Activated B cell treated with CpG ODN at 0.5 μM for 24 hours (primary cell): ENCODE measurements at regions not wholly inside any gene's neighbourhood (a gene's known extent, or its start where the extent isn't known, plus 50 kb on each side); places are given as distances from the start of the nearest gene placed in this dataset.

Source experiments
- ATAC-seq: fragments of 200-7000 bp; cut with Tn5 transposase; one replicate; pipeline ENCODE4 v1.10.0; 2021; ENCODE audit warnings: low read depth, mild to moderate bottlenecking, moderate library complexity
- CTCF ChIA-PET: fragments of 350-600 bp; sonication (Branson Sonifier 250); formaldehyde crosslinking; loops from one replicate; lab custom pipeline; 2021; ENCODE audit warnings: antibody characterized with exemption; lab: Charles Lee
- POLR2A ChIA-PET: fragments of 350-600 bp; sonication (Branson Sonifier 250); formaldehyde crosslinking; loops from one replicate; lab custom pipeline; 2021; ENCODE audit warnings: antibody characterized with exemption; lab: Charles Lee
- DNase-seq: peaks from one replicate; pipeline ENCODE4 v3.0.0; 2022
- H3K27ac Mint-ChIP-seq: one replicate; pipeline ENCODE4 v1.8.0; 2020; ENCODE audit warnings: mixed read lengths
- H3K27me3 Mint-ChIP-seq: one replicate; pipeline ENCODE4 v1.8.0; 2021; ENCODE audit warnings: mixed read lengths
- H3K36me3 Mint-ChIP-seq: one replicate; pipeline ENCODE4 v1.8.0; 2021; ENCODE audit warnings: low read depth, mixed read lengths
- H3K4me1 Mint-ChIP-seq: one replicate; pipeline ENCODE4 v1.8.0; 2021; ENCODE audit warnings: mixed read lengths
- H3K4me3 Mint-ChIP-seq: one replicate; pipeline ENCODE4 v1.8.0; 2020; ENCODE audit warnings: mild to moderate bottlenecking, mixed read lengths
- H3K9me3 Mint-ChIP-seq: one replicate; pipeline ENCODE4 v1.8.0; 2020; ENCODE audit warnings: mixed read lengths
- intact Hi-C: fragments of 100-400 bp; cut with micrococcal nuclease; formaldehyde crosslinking; loops from one replicate; pipeline ENCODE4 v1.15.1; 2024
- TF ChIP-seq, protein P1 (sequence below): fragments of 200-600 bp; IDR thresholded peaks from one replicate; pipeline ENCODE4 v1.8.0; 2022; ENCODE audit warnings: antibody characterized with exemption, mild to moderate bottlenecking

DNA sequence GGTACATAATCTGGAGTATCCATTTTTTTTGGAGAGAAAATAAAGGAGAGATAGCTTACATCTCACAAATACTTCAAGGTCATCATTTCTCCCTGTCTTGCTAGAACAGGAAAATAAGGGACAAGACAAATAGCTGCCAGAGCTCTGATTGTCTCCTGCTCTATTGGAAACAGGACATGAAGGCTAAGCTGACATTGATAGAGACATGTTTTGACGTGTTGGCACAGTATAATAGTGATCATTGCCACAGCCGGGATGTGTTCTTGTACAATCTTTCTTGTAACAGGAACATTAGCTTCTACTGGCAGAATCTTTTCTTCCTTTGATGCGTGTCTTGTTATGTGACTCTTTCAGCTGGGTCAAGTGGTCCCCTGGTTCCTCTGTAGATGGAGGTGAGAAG is 279.3 kb upstream of the MTPN start:
- DNase-seq: no peak
- Mint-ChIP-seq H3K36me3 (no peaks in the 10 kb centered on the region), H3K4me3 (no peak overlapping the region), H3K9me3 (peaks cover 19% of the 10 kb centered on the region), H3K4me1 (no peaks in the 10 kb centered on the region), H3K27ac (no peak overlapping the region), H3K27me3 (no peaks in the 10 kb centered on the region)
- CTCF ChIA-PET: no interaction called here
- no peak for ATAC-seq
- POLR2A ChIA-PET: no interaction called here
- intact Hi-C loops: no loop called here
- TF ChIP-seq, protein P1, sequence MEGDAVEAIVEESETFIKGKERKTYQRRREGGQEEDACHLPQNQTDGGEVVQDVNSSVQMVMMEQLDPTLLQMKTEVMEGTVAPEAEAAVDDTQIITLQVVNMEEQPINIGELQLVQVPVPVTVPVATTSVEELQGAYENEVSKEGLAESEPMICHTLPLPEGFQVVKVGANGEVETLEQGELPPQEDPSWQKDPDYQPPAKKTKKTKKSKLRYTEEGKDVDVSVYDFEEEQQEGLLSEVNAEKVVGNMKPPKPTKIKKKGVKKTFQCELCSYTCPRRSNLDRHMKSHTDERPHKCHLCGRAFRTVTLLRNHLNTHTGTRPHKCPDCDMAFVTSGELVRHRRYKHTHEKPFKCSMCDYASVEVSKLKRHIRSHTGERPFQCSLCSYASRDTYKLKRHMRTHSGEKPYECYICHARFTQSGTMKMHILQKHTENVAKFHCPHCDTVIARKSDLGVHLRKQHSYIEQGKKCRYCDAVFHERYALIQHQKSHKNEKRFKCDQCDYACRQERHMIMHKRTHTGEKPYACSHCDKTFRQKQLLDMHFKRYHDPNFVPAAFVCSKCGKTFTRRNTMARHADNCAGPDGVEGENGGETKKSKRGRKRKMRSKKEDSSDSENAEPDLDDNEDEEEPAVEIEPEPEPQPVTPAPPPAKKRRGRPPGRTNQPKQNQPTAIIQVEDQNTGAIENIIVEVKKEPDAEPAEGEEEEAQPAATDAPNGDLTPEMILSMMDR: no peak

DNA sequence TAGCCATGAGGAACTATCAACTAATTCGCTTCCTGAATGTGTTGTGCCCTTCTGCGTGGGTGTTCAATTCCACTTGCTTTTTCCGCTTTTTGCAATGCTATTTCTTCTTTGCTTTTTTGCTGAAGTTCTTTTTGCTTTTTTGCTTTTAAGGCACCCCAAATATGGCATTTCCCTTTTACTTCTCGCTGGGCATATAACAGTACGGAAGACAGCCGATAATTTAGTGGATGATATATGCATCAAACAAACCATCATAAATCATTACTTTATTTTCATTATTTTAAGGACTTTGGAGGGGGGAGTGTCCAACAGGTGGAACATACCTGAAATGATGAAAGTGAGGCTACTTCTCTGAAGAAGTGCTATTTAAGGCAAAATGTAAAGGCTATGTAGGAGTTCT is 277.0 kb upstream of the MTPN start:
- Mint-ChIP-seq H3K4me3 (no peak overlapping the region), H3K4me1 (no peaks in the 10 kb centered on the region), H3K27ac (no peak overlapping the region), H3K36me3 (no peaks in the 10 kb centered on the region), H3K9me3 (peaks cover 3% of the 10 kb centered on the region), H3K27me3 (no peaks in the 10 kb centered on the region)
- DNase-seq (no peak), ATAC-seq (no peak)
- CTCF ChIA-PET: no interaction called here
- POLR2A ChIA-PET: no interaction called here
- intact Hi-C loops: no loop called here
- TF ChIP-seq, protein P1: no peak

DNA sequence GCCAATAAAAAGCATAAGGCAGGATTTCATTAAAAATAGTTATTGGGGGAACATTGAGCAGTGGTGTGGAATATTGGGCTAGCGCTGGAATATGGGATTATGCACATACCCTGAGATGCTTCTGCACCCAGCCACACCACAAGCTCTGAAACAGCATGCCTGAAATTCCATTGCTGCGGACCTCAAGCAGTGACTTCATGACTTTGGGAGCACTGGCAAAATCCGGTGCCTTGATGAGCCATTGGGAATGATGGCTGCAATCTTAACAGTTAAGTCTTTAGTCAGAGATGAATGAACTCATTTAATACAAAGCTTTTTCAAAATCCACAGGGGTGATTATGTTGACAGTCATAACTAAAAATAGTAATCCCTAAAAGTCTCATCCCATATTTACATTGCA is 274.7 kb upstream of the MTPN start:
- H3K27ac Mint-ChIP-seq: no peak overlapping the region
- CTCF ChIA-PET: no interaction called here
- intact Hi-C loops: no loop called here
- no peaks in the 10 kb centered on the region for H3K36me3 Mint-ChIP-seq
- DNase-seq (no peak), ATAC-seq (no peak)
- H3K9me3 Mint-ChIP-seq: peaks cover 3% of the 10 kb centered on the region
- POLR2A ChIA-PET: no interaction called here
- TF ChIP-seq, protein P1: no peak
- H3K4me1 Mint-ChIP-seq: no peaks in the 10 kb centered on the region
- H3K4me3 Mint-ChIP-seq: no peak overlapping the region
- no peaks in the 10 kb centered on the region for H3K27me3 Mint-ChIP-seq

DNA sequence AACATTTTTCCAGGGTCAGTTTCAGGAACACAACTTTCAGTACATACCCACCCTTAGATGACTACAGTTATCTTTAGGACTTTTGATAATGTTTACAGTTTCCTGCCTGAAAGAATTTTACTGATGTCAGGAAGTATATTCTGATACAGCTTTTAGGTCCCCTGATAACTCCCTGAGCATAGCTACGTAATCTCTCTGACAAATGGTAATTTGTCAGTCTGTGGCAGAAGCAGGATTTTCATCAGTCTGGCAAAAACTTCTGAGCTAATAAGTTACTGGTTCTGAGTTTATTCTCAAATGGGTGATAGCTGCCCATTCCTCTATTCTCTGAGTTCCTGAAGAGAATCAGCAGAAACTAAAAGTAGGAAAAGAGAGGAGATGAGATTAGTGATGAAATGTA is 270.1 kb upstream of the MTPN start:
- POLR2A ChIA-PET: no interaction called here
- Mint-ChIP-seq H3K4me3 (no peak overlapping the region), H3K27ac (no peak overlapping the region), H3K9me3 (no peaks in the 10 kb centered on the region), H3K4me1 (no peaks in the 10 kb centered on the region), H3K27me3 (no peaks in the 10 kb centered on the region), H3K36me3 (no peaks in the 10 kb centered on the region)
- DNase-seq: no peak
- TF ChIP-seq, protein P1: no peak
- CTCF ChIA-PET: no interaction called here
- intact Hi-C loops: no loop called here
- no peak for ATAC-seq

DNA sequence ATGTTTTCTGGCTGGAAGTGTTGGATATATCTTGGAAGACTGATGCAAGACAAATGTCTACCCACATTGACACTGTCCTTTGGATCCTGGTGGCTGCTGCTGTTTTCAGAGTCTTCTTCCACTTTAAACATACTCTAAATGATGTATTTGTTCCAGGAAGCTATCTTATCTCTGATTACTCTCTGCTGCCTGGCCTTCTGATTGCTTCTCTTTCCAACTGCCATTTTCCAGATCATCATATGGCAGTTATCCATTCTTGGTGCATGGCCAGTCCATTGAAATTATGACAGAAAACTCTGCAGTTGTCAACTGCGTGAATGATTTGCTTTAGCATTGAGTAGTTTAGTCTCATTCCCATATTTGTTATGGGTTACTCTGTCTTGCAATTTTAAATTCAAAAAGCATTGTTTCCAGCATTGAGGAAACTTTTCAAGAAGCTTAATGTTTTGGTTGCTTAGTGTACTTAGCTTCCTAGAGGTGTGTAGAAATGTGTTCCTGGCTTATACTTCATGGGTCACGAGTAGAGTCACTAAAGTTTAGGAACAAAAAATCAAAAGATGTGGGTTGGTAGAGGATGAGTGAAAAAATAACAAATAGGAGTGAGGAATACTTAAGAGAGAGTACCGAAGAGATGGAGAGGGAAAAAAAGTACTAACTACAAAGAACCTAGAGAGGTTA is 268.3 kb upstream of the MTPN start:
- TF ChIP-seq, protein P1: no peak
- Mint-ChIP-seq H3K27me3 (no peaks in the 10 kb centered on the region), H3K9me3 (no peaks in the 10 kb centered on the region), H3K4me3 (no peak overlapping the region), H3K4me1 (no peaks in the 10 kb centered on the region), H3K36me3 (no peaks in the 10 kb centered on the region), H3K27ac (no peak overlapping the region)
- ChIA-PET POLR2A (no interaction called here), CTCF (no interaction called here)
- no peak for ATAC-seq
- no peak for DNase-seq
- intact Hi-C loops: no loop called here
